ENCODE measurements at regions not wholly inside any gene's neighbourhood (a gene's known extent, or its start where the extent isn't known, plus 50 kb on each side); places are given as distances from the start of the nearest gene placed in this dataset.

DNA sequence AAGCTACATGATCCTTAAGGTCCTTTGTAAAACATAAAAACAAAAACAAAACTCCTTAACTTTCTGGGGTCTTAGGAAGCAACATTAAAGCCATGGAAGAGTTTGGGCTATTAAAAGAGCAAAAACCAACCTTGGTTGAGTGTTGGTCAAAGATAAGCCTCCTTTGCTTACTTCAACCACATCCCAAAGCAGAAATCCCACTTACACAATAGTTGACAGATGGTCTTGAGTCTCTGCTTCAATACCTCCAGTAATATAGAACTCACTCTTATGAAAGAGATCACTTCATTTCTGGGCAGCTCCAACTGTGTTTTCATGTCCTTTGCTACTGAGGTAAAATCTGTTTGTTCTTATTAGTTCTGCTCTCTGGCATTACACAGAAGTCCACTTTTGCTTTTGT is 125.8 kb downstream of the SLC38A4 start:
- no peak overlapping the region for H2AK5ac ChIP-seq (ENCODE audit: low read depth, low read length)
- TF ChIP-seq BHLHE40 (IDR thresholded peaks at IDR 0.05; ENCODE audit: low read depth, low read length) (no peak), NFE2L2 (IDR thresholded peaks at IDR 0.05; ENCODE audit: low read depth, low read length) (no peak), POLR2A (IDR thresholded peaks at IDR 0.05; ENCODE audit: low read depth, low read length) (no peak), CEBPB (IDR thresholded peaks at IDR 0.05; ENCODE audit: low read depth, low read length) (no peak), FOS (IDR thresholded peaks at IDR 0.05; ENCODE audit: low read depth, low read length) (no peak)
- H3K4me2 ChIP-seq (ENCODE audit: low read depth, low read length), result no peak overlapping the region
- H3K4me3 ChIP-seq (ENCODE audit: insufficient read depth, low read depth, low read length), result no peak overlapping the region
- no peaks in the 10 kb centered on the region for H4K20me1 ChIP-seq (ENCODE audit: insufficient read depth, low read length)
- H2AFZ ChIP-seq (replicated peaks; ENCODE audit: low read length, poor library complexity), result no peak overlapping the region
- H3K36me3 ChIP-seq (ENCODE audit: control insufficient read depth, insufficient read depth, low read length), result no peaks in the 10 kb centered on the region
- H4K91ac ChIP-seq (ENCODE audit: insufficient read depth, low read depth, low read length), result no peak overlapping the region
- no peak overlapping the region for H3K27ac ChIP-seq (ENCODE audit: insufficient read depth, low read length)
- no peak overlapping the region for H2BK20ac ChIP-seq (ENCODE audit: low read depth, low read length)
- H3K9me3 ChIP-seq (ENCODE audit: control insufficient read depth, insufficient read depth, low read length), result peaks cover 6% of the 10 kb centered on the region; the same call in 1 of the 2 replicates
- no peak overlapping the region for H2BK120ac ChIP-seq (ENCODE audit: low read depth, low read length)
- no peaks in the 10 kb centered on the region for H3K9me1 ChIP-seq (ENCODE audit: insufficient read depth, low read length)
- no peak overlapping the region for H4K5ac ChIP-seq (ENCODE audit: low read depth, low read length)
- H3K4ac ChIP-seq (ENCODE audit: low read depth, low read length), result no peak overlapping the region
- in situ Hi-C loops (cut with MboI; ENCODE audit: low sequenced_read_pairs), result loop anchor here (25.0 kb wide), 2 partner anchors 237 to 538 kb away; no protein-coding TSS in a partner anchor
- no peak overlapping the region for H3K18ac ChIP-seq (ENCODE audit: low read depth, low read length)
- DNase-seq (no peak), ATAC-seq (ENCODE audit: low read depth) (no peak)
- H3K56ac ChIP-seq (ENCODE audit: extremely low read depth, insufficient read depth, low read length), result no peak overlapping the region
- BruUV-seq (replicated peaks), result no TSS peak
- dilution Hi-C loops (cut with HindIII; ENCODE audit: low sequenced_read_pairs, unreplicated experiment), result no loop called here
- H2BK5ac ChIP-seq (ENCODE audit: low read depth, low read length, poor library complexity, severe bottlenecking), result no peak overlapping the region
- ChIA-PET CTCF (interaction anchor here (0.6 kb wide), 1 partner anchor 72 kb away, joined by 5 read pairs; no protein-coding TSS in a partner anchor), POLR2A (ENCODE audit: unreplicated experiment) (no interaction called here)
- intact Hi-C loops (cut with micrococcal nuclease), result no loop called here
- no peak overlapping the region for H3K23ac ChIP-seq (ENCODE audit: low read depth, low read length)
- no peaks in the 10 kb centered on the region for H3K79me1 ChIP-seq (ENCODE audit: low read depth in 1 of 2, low read length in 2 of 2)
- no peak overlapping the region for H2AK9ac ChIP-seq (replicated peaks; ENCODE audit: low read depth, low read length, poor library complexity)
- H3K9ac ChIP-seq (ENCODE audit: low read depth, low read length), result no peak overlapping the region
- no peak overlapping the region for H4K8ac ChIP-seq (ENCODE audit: low read depth in 2 of 2, low read length in 2 of 2)
- H3K14ac ChIP-seq (replicated peaks; ENCODE audit: low read depth, low read length), result no peak overlapping the region
- no peak overlapping the region for H2BK15ac ChIP-seq (ENCODE audit: low read depth, low read length)
- H3K27me3 ChIP-seq (ENCODE audit: control insufficient read depth, insufficient read depth, low read length), result no peaks in the 10 kb centered on the region
- H3K4me1 ChIP-seq (ENCODE audit: control insufficient read depth, insufficient read depth, low read length), result no peaks in the 10 kb centered on the region; the same call in 1 of the 2 replicates

Data from IMR-90 (cell line).